GM21423 (cell line): ENCODE measurements at regions not wholly inside any gene's neighbourhood (a gene's known extent, or its start where the extent isn't known, plus 50 kb on each side); places are given as distances from the start of the nearest gene placed in this dataset.

Source experiments
- ATAC-seq: cut with Tn5 transposase; IDR thresholded peaks from one replicate; pipeline ENCODE4 v1.9.1; 2021; ENCODE audit warnings: mild to moderate bottlenecking, moderate library complexity; ENCODE audit not compliant: unreplicated experiment

GRCh38 chr5:143671021-143671420 is 140.9 kb upstream of the HMHB1 start:
- no peak for ATAC-seq

- no peak for ATAC-seq
Observed at GRCh38 chr5:143665866-143666265, 146.1 kb upstream of the HMHB1 start.

GRCh38 chr5:143664623-143665022 is 147.3 kb upstream of the HMHB1 start:
- ATAC-seq = no peak

- ATAC-seq = no peak
Observed at GRCh38 chr5:143663872-143664271, 148.1 kb upstream of the HMHB1 start.

- no peak for ATAC-seq
Observed at GRCh38 chr5:143662020-143662419, 149.9 kb upstream of the HMHB1 start.

GRCh38 chr5:143660625-143661024 is 151.3 kb upstream of the HMHB1 start:
- no peak for ATAC-seq

GRCh38 chr5:143659599-143660238 is 152.2 kb upstream of the HMHB1 start:
- ATAC-seq = no peak

- ATAC-seq = no peak
Observed at GRCh38 chr5:143658956-143659355, 153.0 kb upstream of the HMHB1 start.

- ATAC-seq = no peak
Observed at GRCh38 chr5:143657647-143658285, 154.2 kb upstream of the HMHB1 start.

- ATAC-seq = no peak
Observed at GRCh38 chr5:143653766-143654282, 158.1 kb upstream of the HMHB1 start.

- peak; percentile 62 for ATAC-seq
Observed at GRCh38 chr5:143653256-143653655, 158.7 kb upstream of the HMHB1 start.

- ATAC-seq = no peak
Observed at GRCh38 chr5:143652108-143652700, 159.8 kb upstream of the HMHB1 start.

GRCh38 chr5:143649937-143650621 is 161.9 kb upstream of the HMHB1 start:
- no peak for ATAC-seq

- no peak for ATAC-seq
Observed at GRCh38 chr5:143648696-143649095, 163.3 kb upstream of the HMHB1 start.

- ATAC-seq = no peak
Observed at GRCh38 chr5:143646961-143647360, 165.0 kb upstream of the HMHB1 start.

GRCh38 chr5:143645356-143645755 is 166.6 kb upstream of the HMHB1 start:
- no peak for ATAC-seq

GRCh38 chr5:143644727-143645126 is 167.2 kb upstream of the HMHB1 start:
- no peak for ATAC-seq

- ATAC-seq = no peak
Observed at GRCh38 chr5:143642791-143643190, 169.2 kb upstream of the HMHB1 start.

- ATAC-seq = no peak
Observed at GRCh38 chr5:143641549-143642355, 170.2 kb upstream of the HMHB1 start.

- ATAC-seq = no peak
Observed at GRCh38 chr5:143638654-143639053, 173.3 kb upstream of the HMHB1 start.
